GM12873 (cell line): ENCODE measurements at regions not wholly inside any gene's neighbourhood (a gene's known extent, or its start where the extent isn't known, plus 50 kb on each side); places are given as distances from the start of the nearest gene placed in this dataset.

Experiments used
- CTCF ChIP-seq: IDR thresholded peaks from 2 replicates; pipeline ENCODE4 v1.5.1; 2012; ENCODE audit warnings: low read depth, mild to moderate bottlenecking, moderate library complexity, low read length, control low read depth; ENCODE audit not compliant: insufficient read depth; ENCODE audit errors: missing control alignments

- TF ChIP-seq CTCF: no peak
Observed at GRCh38 chr10:54880996-54881395, 80.0 kb upstream of the PCDH15 start.

- TF ChIP-seq CTCF: no peak
Observed at GRCh38 chr10:54869022-54869421, 68.0 kb upstream of the PCDH15 start.

GRCh38 chr10:54866666-54867065, 65.6 kb upstream of the PCDH15 start:
- TF ChIP-seq CTCF: no peak

GRCh38 chr10:54854843-54855242, 53.8 kb upstream of the PCDH15 start:
- no peak for TF ChIP-seq CTCF

- TF ChIP-seq CTCF: no peak
Observed at GRCh38 chr10:54854389-54854788, 53.4 kb upstream of the PCDH15 start.

- TF ChIP-seq CTCF: no peak
Observed at GRCh38 chr10:54853883-54854282, 52.9 kb upstream of the PCDH15 start.
